Brain microvascular endothelial cell (primary cell): ENCODE measurements at regions not wholly inside any gene's neighbourhood (a gene's known extent, or its start where the extent isn't known, plus 50 kb on each side); places are given as distances from the start of the nearest gene placed in this dataset.

Source experiments
- DNase-seq: peaks from one replicate; pipeline ENCODE4 v3.0.0-alpha.2; 2020
- H3K27ac ChIP-seq: fragments of 250-450 bp; sonication (Bioruptor Pico); 2 replicates; pipeline ENCODE4 v1.5.1; 2020; ENCODE audit warnings: mild to moderate bottlenecking, moderate library complexity
- H3K27me3 ChIP-seq: fragments of 250-450 bp; sonication (Bioruptor Pico); replicated peaks from 2 replicates; pipeline ENCODE4 v1.5.1; 2020; ENCODE audit warnings: mild to moderate bottlenecking
- H3K36me3 ChIP-seq: fragments of 250-450 bp; sonication (Bioruptor Pico); replicated peaks from 2 replicates; pipeline ENCODE4 v1.5.1; 2020; ENCODE audit warnings: mild to moderate bottlenecking
- H3K4me3 ChIP-seq: 2 replicates; pipeline ENCODE4 v1.5.1; 2011; ENCODE audit warnings: low read depth, mild to moderate bottlenecking, control low read depth, low read length, moderate library complexity
- in situ Hi-C: cut with HindIII; loops from 2 replicates; pipeline ENCODE4 v1.10.0; 2017; ENCODE audit warnings: low sequenced_read_pairs, low pct_ligation_motif_present
- TF ChIP-seq, protein P1 (sequence below): IDR thresholded peaks from 2 replicates; pipeline ENCODE4 v1.5.1; 2011; ENCODE audit warnings: low read depth, mild to moderate bottlenecking, moderate library complexity, low read length, control low read depth, inconsistent platforms; ENCODE audit errors: missing control alignments

- H3K4me3 ChIP-seq: no peak overlapping the region
- no peak overlapping the region for H3K27ac ChIP-seq
- DNase-seq: no peak
- H3K27me3 ChIP-seq: no peaks in the 10 kb centered on the region
- H3K36me3 ChIP-seq: no peaks in the 10 kb centered on the region
- TF ChIP-seq, protein P1, sequence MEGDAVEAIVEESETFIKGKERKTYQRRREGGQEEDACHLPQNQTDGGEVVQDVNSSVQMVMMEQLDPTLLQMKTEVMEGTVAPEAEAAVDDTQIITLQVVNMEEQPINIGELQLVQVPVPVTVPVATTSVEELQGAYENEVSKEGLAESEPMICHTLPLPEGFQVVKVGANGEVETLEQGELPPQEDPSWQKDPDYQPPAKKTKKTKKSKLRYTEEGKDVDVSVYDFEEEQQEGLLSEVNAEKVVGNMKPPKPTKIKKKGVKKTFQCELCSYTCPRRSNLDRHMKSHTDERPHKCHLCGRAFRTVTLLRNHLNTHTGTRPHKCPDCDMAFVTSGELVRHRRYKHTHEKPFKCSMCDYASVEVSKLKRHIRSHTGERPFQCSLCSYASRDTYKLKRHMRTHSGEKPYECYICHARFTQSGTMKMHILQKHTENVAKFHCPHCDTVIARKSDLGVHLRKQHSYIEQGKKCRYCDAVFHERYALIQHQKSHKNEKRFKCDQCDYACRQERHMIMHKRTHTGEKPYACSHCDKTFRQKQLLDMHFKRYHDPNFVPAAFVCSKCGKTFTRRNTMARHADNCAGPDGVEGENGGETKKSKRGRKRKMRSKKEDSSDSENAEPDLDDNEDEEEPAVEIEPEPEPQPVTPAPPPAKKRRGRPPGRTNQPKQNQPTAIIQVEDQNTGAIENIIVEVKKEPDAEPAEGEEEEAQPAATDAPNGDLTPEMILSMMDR: no peak
- in situ Hi-C loops: no loop called here
Observed at GRCh38 chrX:83004012-83004411, 504.1 kb upstream of the POU3F4 start.

DNA sequence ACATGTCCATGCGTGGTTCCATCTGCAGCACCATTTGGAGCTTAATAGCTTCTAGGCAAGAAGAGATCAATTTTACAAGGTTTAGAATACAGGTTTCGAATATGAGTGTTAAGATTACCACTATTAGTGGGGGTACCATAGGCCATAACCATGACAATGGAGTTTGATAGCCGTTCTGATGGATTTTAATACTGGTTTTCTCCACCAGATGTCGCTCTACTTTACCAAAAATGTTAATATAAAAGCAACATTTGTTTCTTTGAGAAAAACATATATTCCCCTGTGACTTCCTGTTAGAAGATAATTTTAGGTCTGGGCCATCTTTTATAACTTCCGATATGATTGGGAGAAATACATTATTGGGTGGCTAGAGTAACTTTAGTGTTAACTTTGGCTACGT, 499.7 kb upstream of the POU3F4 start:
- Histone ChIP-seq H3K27ac (no peak overlapping the region), H3K4me3 (no peak overlapping the region), H3K27me3 (no peaks in the 10 kb centered on the region), H3K36me3 (no peaks in the 10 kb centered on the region)
- in situ Hi-C loops: no loop called here
- TF ChIP-seq, protein P1: peak; percentile 11
- no peak for DNase-seq

GRCh38 chrX:83019258-83019657, 488.8 kb upstream of the POU3F4 start:
- TF ChIP-seq, protein P1: no peak
- Histone ChIP-seq H3K27me3 (no peaks in the 10 kb centered on the region), H3K27ac (no peak overlapping the region), H3K36me3 (no peaks in the 10 kb centered on the region), H3K4me3 (no peak overlapping the region)
- in situ Hi-C loops: no loop called here
- DNase-seq: no peak

- no peaks in the 10 kb centered on the region for H3K27me3 ChIP-seq
- in situ Hi-C loops: no loop called here
- TF ChIP-seq, protein P1: no peak
- H3K36me3 ChIP-seq: no peaks in the 10 kb centered on the region
- H3K27ac ChIP-seq: no peak overlapping the region
- DNase-seq: no peak
- H3K4me3 ChIP-seq: no peak overlapping the region
Observed at GRCh38 chrX:83022020-83022419, 486.1 kb upstream of the POU3F4 start.
